Liver (tissue), 8 donors: ENCODE measurements at regions not wholly inside any gene's neighbourhood (a gene's known extent, or its start where the extent isn't known, plus 50 kb on each side); places are given as distances from the start of the nearest gene placed in this dataset.

Experiments used
- DNase-seq: peaks from one replicate; pipeline ENCODE4 v3.0.0-alpha.2; 2017; ENCODE audit warnings: low spot score
- H3K27ac ChIP-seq, 2 donors: one replicate each; pipeline ENCODE4 v1.7.0; 2013; ENCODE audit warnings: inconsistent platforms in 2 of 2, low read length in 2 of 2, control low read depth in 1 of 2, low read depth in 1 of 2, mild to moderate bottlenecking in 1 of 2
- H3K27me3 ChIP-seq, 4 donors: one replicate each; pipeline versions ENCODE4 v1.6.1 to v1.7.0; 2013; ENCODE audit warnings: low read length in 3 of 4, inconsistent platforms in 1 of 4, mild to moderate bottlenecking in 1 of 4, moderate library complexity in 1 of 4; ENCODE audit not compliant: control insufficient read depth in 4 of 4, insufficient read depth in 4 of 4
- H3K36me3 ChIP-seq, 4 donors: one replicate each; pipeline versions ENCODE4 v1.6.1 to v1.7.0; 2013; ENCODE audit warnings: low read length in 3 of 4, mild to moderate bottlenecking in 3 of 4, low read depth in 1 of 4, moderate library complexity in 1 of 4; ENCODE audit not compliant: control insufficient read depth in 4 of 4, insufficient read depth in 3 of 4
- H3K4me1 ChIP-seq, 4 donors: one replicate each; pipeline versions ENCODE4 v1.6.1 to v1.7.0; 2013; ENCODE audit warnings: low read length in 3 of 4, mild to moderate bottlenecking in 3 of 4, moderate library complexity in 1 of 4; ENCODE audit not compliant: control insufficient read depth in 4 of 4, insufficient read depth in 4 of 4
- H3K4me3 ChIP-seq, 3 donors: one replicate each; pipeline versions ENCODE4 v1.6.1 to v1.7.0; 2013; ENCODE audit warnings: low read length in 3 of 3, control low read depth in 1 of 3, low read depth in 1 of 3, mild to moderate bottlenecking in 1 of 3
- H3K9ac ChIP-seq, 2 donors: one replicate each; pipeline ENCODE4 v1.7.0; 2013; ENCODE audit warnings: low read length in 2 of 2, mild to moderate bottlenecking in 2 of 2, moderate library complexity in 2 of 2, control low read depth in 1 of 2, low read depth in 1 of 2
- H3K9me3 ChIP-seq, 4 donors: one replicate each; pipeline versions ENCODE4 v1.6.1 to v1.7.0; 2013; ENCODE audit warnings: low read length in 3 of 4; ENCODE audit not compliant: control insufficient read depth in 4 of 4
- EGR1 ChIP-seq, 2 donors: IDR thresholded peaks; 2 replicates each; pipeline ENCODE4 v1.6.1; 2016 to 2018; ENCODE audit warnings: antibody characterized with exemption in 2 of 2, low read depth in 2 of 2
- FOXA1 ChIP-seq: IDR thresholded peaks from 2 replicates; pipeline ENCODE4 v1.6.1; 2016; ENCODE audit warnings: antibody characterized with exemption
- FOXA2 ChIP-seq: IDR thresholded peaks from 2 replicates; pipeline ENCODE4 v1.6.1; 2016; ENCODE audit warnings: antibody characterized with exemption
- HNF4A ChIP-seq, 2 donors: conservative IDR thresholded peaks; 2 replicates each; pipeline ENCODE4 v1.6.1; 2016; ENCODE audit warnings: antibody characterized with exemption in 2 of 2, mild to moderate bottlenecking in 2 of 2
- JUND ChIP-seq, 2 donors: IDR thresholded peaks; 2 replicates each; pipeline ENCODE4 v1.6.1; 2016; ENCODE audit warnings: antibody characterized with exemption in 2 of 2
- RAD21 ChIP-seq, 2 donors: IDR thresholded peaks; 2 replicates each; pipeline ENCODE4 v1.6.1; 2016; ENCODE audit warnings: antibody characterized with exemption in 2 of 2, mild to moderate bottlenecking in 2 of 2
- RXRA ChIP-seq, 2 donors: IDR thresholded peaks; 2 replicates each; pipeline ENCODE4 v1.6.1; 2017 to 2018; ENCODE audit warnings: antibody characterized with exemption in 2 of 2, mild to moderate bottlenecking in 1 of 2
- TAF1 ChIP-seq: conservative IDR thresholded peaks from 2 replicates; pipeline ENCODE4 v1.6.1; 2016; ENCODE audit warnings: antibody characterized with exemption, mild to moderate bottlenecking
- YY1 ChIP-seq: IDR thresholded peaks from 2 replicates; pipeline ENCODE4 v1.6.1; 2016; ENCODE audit warnings: antibody characterized with exemption, mild to moderate bottlenecking
- WGBS: extraction: QIAGEN DNeasy Blood & Tissue Kit; methylation state at CpG from one replicate; pipeline ENCODE4 v1.1.7; 2013; 5-methylcytosine and 5-hydroxymethylcytosine counted together
- TF ChIP-seq, protein P1 (sequence below): IDR thresholded peaks from 2 replicates; pipeline ENCODE4 v1.6.1; 2016; ENCODE audit warnings: antibody characterized with exemption
- TF ChIP-seq, protein P2 (sequence below): IDR thresholded peaks from 2 replicates; pipeline ENCODE4 v1.6.1; 2016; ENCODE audit warnings: antibody characterized with exemption
- TF ChIP-seq, protein P3 (sequence below): IDR thresholded peaks from 2 replicates; pipeline ENCODE4 v1.6.1; 2016; ENCODE audit warnings: antibody characterized with exemption
- TF ChIP-seq, protein P4 (sequence below): fragments of 150-350 bp; IDR thresholded peaks from 2 replicates; pipeline ENCODE4 v1.5.1; 2017; ENCODE audit warnings: improper control_type of control experiment, low read depth, low read length; ENCODE audit not compliant: missing input control
- TF ChIP-seq, protein P5 (sequence below): IDR thresholded peaks from 2 replicates; pipeline ENCODE4 v1.6.1; 2016; ENCODE audit warnings: antibody characterized with exemption, mild to moderate bottlenecking
- donor health status: healthy.
- donor health status: healthy.
- donor health status: healthy.
- donor health status: healthy.
- donor health status: healthy.

DNA sequence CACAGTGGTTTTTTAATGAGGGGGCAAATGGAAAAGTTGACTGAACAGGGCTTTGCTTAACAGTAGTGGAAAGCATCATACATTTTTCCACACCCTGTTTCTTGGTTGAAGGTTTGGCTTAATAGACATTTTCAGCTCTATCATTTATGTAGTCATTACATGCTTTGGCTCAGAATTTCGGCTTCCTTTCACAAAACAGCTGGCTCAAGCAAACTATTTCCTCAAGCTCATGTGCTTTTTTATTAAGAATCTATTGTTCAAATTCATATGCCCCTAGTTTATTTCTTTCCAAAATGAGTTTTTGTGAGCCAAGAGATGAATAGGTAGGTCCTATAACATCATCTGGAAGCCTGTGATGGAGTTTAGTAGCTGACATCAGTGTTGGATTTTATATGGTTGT, 113.8 kb downstream of the SLITRK6 start:
- H3K9me3 ChIP-seq: no peaks in the 10 kb centered on the region
- no peaks in the 10 kb centered on the region for H3K36me3 ChIP-seq
- DNase-seq: no peak
- 65% methylated on average over 1 of the region's 1 CpG for WGBS
- H3K27ac ChIP-seq: no peak overlapping the region
- H3K4me1 ChIP-seq: no peaks in the 10 kb centered on the region
- TF ChIP-seq, protein P1, sequence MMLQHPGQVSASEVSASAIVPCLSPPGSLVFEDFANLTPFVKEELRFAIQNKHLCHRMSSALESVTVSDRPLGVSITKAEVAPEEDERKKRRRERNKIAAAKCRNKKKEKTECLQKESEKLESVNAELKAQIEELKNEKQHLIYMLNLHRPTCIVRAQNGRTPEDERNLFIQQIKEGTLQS: no peak
- TF ChIP-seq, protein P2, sequence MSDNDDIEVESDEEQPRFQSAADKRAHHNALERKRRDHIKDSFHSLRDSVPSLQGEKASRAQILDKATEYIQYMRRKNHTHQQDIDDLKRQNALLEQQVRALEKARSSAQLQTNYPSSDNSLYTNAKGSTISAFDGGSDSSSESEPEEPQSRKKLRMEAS: no peak
- no peak for TF ChIP-seq RAD21 (IDR thresholded peaks at IDR 0.05)
- H3K4me3 ChIP-seq: no peak overlapping the region
- no peaks in the 10 kb centered on the region for H3K27me3 ChIP-seq
- no peak overlapping the region for H3K9ac ChIP-seq

DNA sequence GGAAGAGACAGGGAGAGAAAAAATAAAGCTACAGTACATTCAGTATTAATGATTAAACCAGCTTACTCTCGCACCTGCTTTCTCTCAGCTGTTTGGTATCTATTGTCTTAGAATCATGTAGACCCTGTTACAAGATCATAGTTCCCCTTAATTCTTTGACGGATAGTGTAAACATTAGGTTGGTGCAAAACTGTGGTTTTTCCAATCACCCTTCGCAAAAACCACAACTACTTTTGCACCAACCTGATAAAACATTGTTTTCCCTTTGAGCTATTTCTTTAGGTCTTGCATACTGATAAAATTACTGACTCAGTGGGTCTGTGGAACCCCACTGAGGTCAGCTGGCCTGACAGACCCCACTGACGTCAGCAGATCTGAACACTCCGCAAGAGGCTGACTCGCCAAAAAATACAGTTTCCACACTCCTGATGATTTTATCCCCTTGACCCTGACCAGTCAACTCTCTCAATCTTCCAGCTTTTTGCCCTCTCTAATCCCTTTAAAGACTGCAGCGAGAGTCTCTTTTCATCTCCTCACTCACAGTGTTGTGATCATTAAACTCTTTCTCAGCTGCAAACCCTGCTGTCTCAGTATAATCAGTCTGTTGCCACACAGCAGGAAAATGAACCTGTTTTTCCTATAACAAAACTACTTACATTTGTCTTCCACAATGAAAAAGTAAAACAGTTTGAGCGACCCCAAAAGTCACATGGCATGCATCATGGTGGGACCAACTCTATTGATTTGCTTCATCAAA, 123.9 kb downstream of the SLITRK6 start:
- Histone ChIP-seq H3K4me3 (no peak overlapping the region), H3K9me3 (peaks cover 0 to 8% (median 4%) of the 10 kb centered on the region in 4 donors), H3K27me3 (no peaks in the 10 kb centered on the region), H3K9ac (no peak overlapping the region), H3K4me1 (no peaks in the 10 kb centered on the region), H3K27ac (no peak overlapping the region), H3K36me3 (no peaks in the 10 kb centered on the region)
- 70% methylated on average over 8 of the region's 8 CpGs for WGBS
- DNase-seq: no peak
- TF ChIP-seq RAD21 (IDR thresholded peaks at IDR 0.05): no peak
- TF ChIP-seq, protein P3, sequence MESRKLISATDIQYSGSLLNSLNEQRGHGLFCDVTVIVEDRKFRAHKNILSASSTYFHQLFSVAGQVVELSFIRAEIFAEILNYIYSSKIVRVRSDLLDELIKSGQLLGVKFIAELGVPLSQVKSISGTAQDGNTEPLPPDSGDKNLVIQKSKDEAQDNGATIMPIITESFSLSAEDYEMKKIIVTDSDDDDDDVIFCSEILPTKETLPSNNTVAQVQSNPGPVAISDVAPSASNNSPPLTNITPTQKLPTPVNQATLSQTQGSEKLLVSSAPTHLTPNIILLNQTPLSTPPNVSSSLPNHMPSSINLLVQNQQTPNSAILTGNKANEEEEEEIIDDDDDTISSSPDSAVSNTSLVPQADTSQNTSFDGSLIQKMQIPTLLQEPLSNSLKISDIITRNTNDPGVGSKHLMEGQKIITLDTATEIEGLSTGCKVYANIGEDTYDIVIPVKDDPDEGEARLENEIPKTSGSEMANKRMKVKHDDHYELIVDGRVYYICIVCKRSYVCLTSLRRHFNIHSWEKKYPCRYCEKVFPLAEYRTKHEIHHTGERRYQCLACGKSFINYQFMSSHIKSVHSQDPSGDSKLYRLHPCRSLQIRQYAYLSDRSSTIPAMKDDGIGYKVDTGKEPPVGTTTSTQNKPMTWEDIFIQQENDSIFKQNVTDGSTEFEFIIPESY: no peak
- TF ChIP-seq, protein P4, sequence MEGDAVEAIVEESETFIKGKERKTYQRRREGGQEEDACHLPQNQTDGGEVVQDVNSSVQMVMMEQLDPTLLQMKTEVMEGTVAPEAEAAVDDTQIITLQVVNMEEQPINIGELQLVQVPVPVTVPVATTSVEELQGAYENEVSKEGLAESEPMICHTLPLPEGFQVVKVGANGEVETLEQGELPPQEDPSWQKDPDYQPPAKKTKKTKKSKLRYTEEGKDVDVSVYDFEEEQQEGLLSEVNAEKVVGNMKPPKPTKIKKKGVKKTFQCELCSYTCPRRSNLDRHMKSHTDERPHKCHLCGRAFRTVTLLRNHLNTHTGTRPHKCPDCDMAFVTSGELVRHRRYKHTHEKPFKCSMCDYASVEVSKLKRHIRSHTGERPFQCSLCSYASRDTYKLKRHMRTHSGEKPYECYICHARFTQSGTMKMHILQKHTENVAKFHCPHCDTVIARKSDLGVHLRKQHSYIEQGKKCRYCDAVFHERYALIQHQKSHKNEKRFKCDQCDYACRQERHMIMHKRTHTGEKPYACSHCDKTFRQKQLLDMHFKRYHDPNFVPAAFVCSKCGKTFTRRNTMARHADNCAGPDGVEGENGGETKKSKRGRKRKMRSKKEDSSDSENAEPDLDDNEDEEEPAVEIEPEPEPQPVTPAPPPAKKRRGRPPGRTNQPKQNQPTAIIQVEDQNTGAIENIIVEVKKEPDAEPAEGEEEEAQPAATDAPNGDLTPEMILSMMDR: no peak
- no peak for TF ChIP-seq EGR1 (IDR thresholded peaks at IDR 0.05; ENCODE audit: low read depth in 2 of 2)
- no peak for TF ChIP-seq RXRA (IDR thresholded peaks at IDR 0.05)
- no peak for TF ChIP-seq TAF1
- TF ChIP-seq, protein P5, sequence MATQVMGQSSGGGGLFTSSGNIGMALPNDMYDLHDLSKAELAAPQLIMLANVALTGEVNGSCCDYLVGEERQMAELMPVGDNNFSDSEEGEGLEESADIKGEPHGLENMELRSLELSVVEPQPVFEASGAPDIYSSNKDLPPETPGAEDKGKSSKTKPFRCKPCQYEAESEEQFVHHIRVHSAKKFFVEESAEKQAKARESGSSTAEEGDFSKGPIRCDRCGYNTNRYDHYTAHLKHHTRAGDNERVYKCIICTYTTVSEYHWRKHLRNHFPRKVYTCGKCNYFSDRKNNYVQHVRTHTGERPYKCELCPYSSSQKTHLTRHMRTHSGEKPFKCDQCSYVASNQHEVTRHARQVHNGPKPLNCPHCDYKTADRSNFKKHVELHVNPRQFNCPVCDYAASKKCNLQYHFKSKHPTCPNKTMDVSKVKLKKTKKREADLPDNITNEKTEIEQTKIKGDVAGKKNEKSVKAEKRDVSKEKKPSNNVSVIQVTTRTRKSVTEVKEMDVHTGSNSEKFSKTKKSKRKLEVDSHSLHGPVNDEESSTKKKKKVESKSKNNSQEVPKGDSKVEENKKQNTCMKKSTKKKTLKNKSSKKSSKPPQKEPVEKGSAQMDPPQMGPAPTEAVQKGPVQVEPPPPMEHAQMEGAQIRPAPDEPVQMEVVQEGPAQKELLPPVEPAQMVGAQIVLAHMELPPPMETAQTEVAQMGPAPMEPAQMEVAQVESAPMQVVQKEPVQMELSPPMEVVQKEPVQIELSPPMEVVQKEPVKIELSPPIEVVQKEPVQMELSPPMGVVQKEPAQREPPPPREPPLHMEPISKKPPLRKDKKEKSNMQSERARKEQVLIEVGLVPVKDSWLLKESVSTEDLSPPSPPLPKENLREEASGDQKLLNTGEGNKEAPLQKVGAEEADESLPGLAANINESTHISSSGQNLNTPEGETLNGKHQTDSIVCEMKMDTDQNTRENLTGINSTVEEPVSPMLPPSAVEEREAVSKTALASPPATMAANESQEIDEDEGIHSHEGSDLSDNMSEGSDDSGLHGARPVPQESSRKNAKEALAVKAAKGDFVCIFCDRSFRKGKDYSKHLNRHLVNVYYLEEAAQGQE: no peak
- TF ChIP-seq, protein P1: no peak
- no peak for TF ChIP-seq JUND (IDR thresholded peaks at IDR 0.05)
- TF ChIP-seq FOXA1: no peak
- TF ChIP-seq, protein P2: no peak
- no peak for TF ChIP-seq FOXA2
- no peak for TF ChIP-seq YY1
- TF ChIP-seq HNF4A (conservative IDR thresholded peaks at IDR 0.05): no peak
